ENCODE measurements at regions not wholly inside any gene's neighbourhood (a gene's known extent, or its start where the extent isn't known, plus 50 kb on each side); places are given as distances from the start of the nearest gene placed in this dataset.
A peak's percentile ranks its signal among the peaks of the same experiment; 100 is the strongest.

DNA sequence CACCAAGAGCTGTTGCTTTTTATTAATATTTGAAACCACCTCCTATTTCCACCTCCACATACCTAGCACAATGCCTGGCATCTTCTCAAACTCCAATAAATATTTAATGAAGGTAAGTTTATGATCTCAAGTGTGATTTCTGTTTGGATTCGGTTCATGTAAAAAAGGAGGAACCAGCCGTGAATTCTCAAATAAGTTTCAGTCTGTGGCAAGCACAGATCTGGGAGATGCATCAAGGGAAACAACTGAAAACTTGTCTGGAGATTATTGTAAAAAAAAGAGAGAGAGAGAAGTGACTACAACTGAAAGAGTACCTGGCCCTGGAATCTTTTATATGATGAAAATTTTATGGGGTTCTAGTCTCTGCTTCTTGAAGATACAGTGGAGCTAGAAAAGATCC is 52.8 kb upstream of the PNRC1 start:
- Mint-ChIP-seq H3K36me3 (ENCODE audit: insufficient read depth in 1 of 3, low read depth in 3 of 3) (no peaks in the 10 kb centered on the region), H3K27me3 (ENCODE audit: low read depth) (no peaks in the 10 kb centered on the region; the same call in 1 of the 2 replicates)

More for the DNA sequence above, 52.8 kb upstream of the PNRC1 start:
- no peak overlapping the region for H2BK20ac ChIP-seq (ENCODE audit: low read depth, low read length, poor library complexity, severe bottlenecking)
- H3K56ac ChIP-seq (ENCODE audit: insufficient read length, low read depth, low read length): no peak overlapping the region
- no peak overlapping the region for H3K27ac ChIP-seq (ENCODE audit: insufficient read length, low read depth, low read length)
- H4K91ac ChIP-seq (ENCODE audit: insufficient read length, low read depth, low read length): no peak overlapping the region
- TF ChIP-seq, protein P1, sequence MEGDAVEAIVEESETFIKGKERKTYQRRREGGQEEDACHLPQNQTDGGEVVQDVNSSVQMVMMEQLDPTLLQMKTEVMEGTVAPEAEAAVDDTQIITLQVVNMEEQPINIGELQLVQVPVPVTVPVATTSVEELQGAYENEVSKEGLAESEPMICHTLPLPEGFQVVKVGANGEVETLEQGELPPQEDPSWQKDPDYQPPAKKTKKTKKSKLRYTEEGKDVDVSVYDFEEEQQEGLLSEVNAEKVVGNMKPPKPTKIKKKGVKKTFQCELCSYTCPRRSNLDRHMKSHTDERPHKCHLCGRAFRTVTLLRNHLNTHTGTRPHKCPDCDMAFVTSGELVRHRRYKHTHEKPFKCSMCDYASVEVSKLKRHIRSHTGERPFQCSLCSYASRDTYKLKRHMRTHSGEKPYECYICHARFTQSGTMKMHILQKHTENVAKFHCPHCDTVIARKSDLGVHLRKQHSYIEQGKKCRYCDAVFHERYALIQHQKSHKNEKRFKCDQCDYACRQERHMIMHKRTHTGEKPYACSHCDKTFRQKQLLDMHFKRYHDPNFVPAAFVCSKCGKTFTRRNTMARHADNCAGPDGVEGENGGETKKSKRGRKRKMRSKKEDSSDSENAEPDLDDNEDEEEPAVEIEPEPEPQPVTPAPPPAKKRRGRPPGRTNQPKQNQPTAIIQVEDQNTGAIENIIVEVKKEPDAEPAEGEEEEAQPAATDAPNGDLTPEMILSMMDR (conservative IDR thresholded peaks at IDR 0.05): no peak
- no peak overlapping the region for H2BK120ac ChIP-seq (ENCODE audit: low read depth, low read length, poor library complexity, severe bottlenecking)
- H3K4me1 ChIP-seq (ENCODE audit: insufficient read depth, low read length): no peaks in the 10 kb centered on the region
- no peaks in the 10 kb centered on the region for H4K20me1 ChIP-seq (ENCODE audit: control insufficient read depth, insufficient read depth, insufficient read length)
- no peak overlapping the region for H3K14ac ChIP-seq (ENCODE audit: insufficient read depth, low read length)
- no peaks in the 10 kb centered on the region for H3K9me3 ChIP-seq (ENCODE audit: control insufficient read depth, low read depth, low read length)
- H3T11ph ChIP-seq (ENCODE audit: low read length): no peak overlapping the region
- no CpG with 5 or more reads among the region's 2 CpGs for WGBS (ENCODE audit: extremely low coverage, insufficient read length, low lambda C conversion rate)
- no peak overlapping the region for H3K18ac ChIP-seq (ENCODE audit: insufficient read length, low read depth, low read length)
- no peaks in the 10 kb centered on the region for H3K79me2 ChIP-seq (ENCODE audit: insufficient read depth, low read length)
- H3K79me1 ChIP-seq (ENCODE audit: insufficient read depth, low read depth, low read length, poor library complexity, severe bottlenecking): no peaks in the 10 kb centered on the region
- no peak overlapping the region for H3K9ac ChIP-seq (ENCODE audit: extremely low read depth, insufficient read length, low read length)
- H4K8ac ChIP-seq (replicated peaks; ENCODE audit: insufficient read length, low read depth, low read length): no peak overlapping the region
- no peak overlapping the region for H3K4me2 ChIP-seq (ENCODE audit: insufficient read depth, insufficient read length, low read length)
- no peak overlapping the region for H2BK15ac ChIP-seq (ENCODE audit: low read depth, low read length)
- H3K4ac ChIP-seq (ENCODE audit: low read depth, low read length): no peak overlapping the region
- H3K27ac Mint-ChIP-seq: peak overlapping the region in 1 of 3 experiments; percentile 27; a peak in 1 of 7 replicates
- no peak overlapping the region for H2AK5ac ChIP-seq (ENCODE audit: insufficient read length, low read length)
- DNase-seq: no peak
- H3K27me3 ChIP-seq (ENCODE audit: insufficient read depth, low read length): no peaks in the 10 kb centered on the region
- no peak overlapping the region for H2AFZ ChIP-seq (ENCODE audit: low read length)
- H3K4me1 Mint-ChIP-seq: peaks cover 8 to 13% of the 10 kb centered on the region in 2 experiments
- no peaks in the 10 kb centered on the region; a peak in 1 of 5 replicates for H3K9me3 Mint-ChIP-seq
- H2BK5ac ChIP-seq (ENCODE audit: insufficient read length, low read length): no peak overlapping the region
- H3K4me3 Mint-ChIP-seq: no peak overlapping the region
- H3K23ac ChIP-seq (ENCODE audit: insufficient read length, low read depth, low read length): no peak overlapping the region
- no peak overlapping the region for H4K5ac ChIP-seq (ENCODE audit: insufficient read length, low read depth, low read length)
- H2BK12ac ChIP-seq (ENCODE audit: insufficient read length, low read depth, low read length): no peak overlapping the region
- no peaks in the 10 kb centered on the region for H3K23me2 ChIP-seq (ENCODE audit: insufficient read length, low read depth, low read length, poor library complexity, severe bottlenecking)

All from H9 (cell line).